GM23248 (cell line): ENCODE measurements at regions not wholly inside any gene's neighbourhood (a gene's known extent, or its start where the extent isn't known, plus 50 kb on each side); places are given as distances from the start of the nearest gene placed in this dataset.

Experiments
- EZH2 ChIP-seq: fragments of 200-600 bp; sonication (generic); IDR thresholded peaks from 2 replicates; pipeline ENCODE4 v1.6.1; 2018; ENCODE audit warnings: antibody characterized with exemption, mild to moderate bottlenecking; ENCODE audit not compliant: insufficient read depth, poor library complexity, severe bottlenecking
- EZH2phosphoT487 ChIP-seq: fragments of 200-600 bp; sonication (generic); IDR thresholded peaks from 2 replicates; pipeline ENCODE4 v1.6.1; 2018; ENCODE audit warnings: antibody characterized with exemption, moderate library complexity, mild to moderate bottlenecking, low read depth; ENCODE audit not compliant: insufficient read depth

- TF ChIP-seq EZH2 (no peak), EZH2phosphoT487 (no peak)
Measured at GRCh38 chr13:63129995-63130394, 1714.3 kb upstream of the PCDH20 start.
